ENCODE measurements at regions not wholly inside any gene's neighbourhood (a gene's known extent, or its start where the extent isn't known, plus 50 kb on each side); places are given as distances from the start of the nearest gene placed in this dataset.

GRCh38 chr5:42309865-42310264 is 113.4 kb upstream of the GHR start:
- H3K9me1 ChIP-seq (ENCODE audit: control insufficient read depth, extremely low read depth, insufficient read depth, low read length): no peaks in the 10 kb centered on the region
- H3K4me3 ChIP-seq (ENCODE audit: control insufficient read depth in 2 of 3, extremely low read depth in 1 of 3, insufficient read depth in 2 of 3, low read depth in 1 of 3, low read length in 3 of 3): no peak overlapping the region
- no peak overlapping the region for H3K4me2 ChIP-seq (ENCODE audit: control insufficient read depth, extremely low read depth, insufficient read depth, low read depth, low read length)
- dilution Hi-C loops (cut with MboI; ENCODE audit: extremely low pct_ligation_motif_present, low sequenced_read_pairs): no loop called here
- H3K9me3 ChIP-seq (ENCODE audit: control insufficient read depth, low read depth, low read length): no peaks in the 10 kb centered on the region
- no peaks in the 10 kb centered on the region for H3K27me3 ChIP-seq (ENCODE audit: control insufficient read depth, extremely low read depth, insufficient read depth, low read length)
- no peak for DNase-seq (ENCODE audit: low read depth, low spot score)
- no peak for FAIRE-seq
- H3K36me3 ChIP-seq (ENCODE audit: control insufficient read depth in 2 of 2, extremely low read depth in 1 of 2, insufficient read depth in 2 of 2, low read length in 2 of 2): no peaks in the 10 kb centered on the region
- H2AFZ ChIP-seq (ENCODE audit: control insufficient read depth, low read length): no peak overlapping the region
- no peak overlapping the region for H3K27ac ChIP-seq (ENCODE audit: control insufficient read depth, insufficient read depth, low read length)
- no peak for TF ChIP-seq CTCF (optimal IDR thresholded peaks at IDR 0.05 in 1 of 3, IDR thresholded peaks at IDR 0.05 in 1 of 3, conservative IDR thresholded peaks at IDR 0.05 in 1 of 3; ENCODE audit: extremely low read depth in 1 of 3, insufficient read depth in 2 of 3, low read length in 3 of 3)
- no peak for TF ChIP-seq EZH2 (IDR thresholded peaks at IDR 0.05; ENCODE audit: low read length)
- no peak overlapping the region for H3K9ac ChIP-seq (ENCODE audit: control insufficient read depth, extremely low read depth, insufficient read depth, low read length)
- no peaks in the 10 kb centered on the region for H4K20me1 ChIP-seq (ENCODE audit: control insufficient read depth, extremely low read depth, insufficient read depth, low read length)
- H3K4me1 ChIP-seq (ENCODE audit: control insufficient read depth, extremely low read depth, insufficient read depth, low read length): no peaks in the 10 kb centered on the region
- H3K79me2 ChIP-seq (ENCODE audit: control insufficient read depth, insufficient read depth, low read length): no peaks in the 10 kb centered on the region

GRCh38 chr5:42315214-42315613 is 108.0 kb upstream of the GHR start:
- no peak for DNase-seq (ENCODE audit: low read depth, low spot score)

More at GRCh38 chr5:42315214-42315613, 108.0 kb upstream of the GHR start:
- no peak overlapping the region for H3K27ac ChIP-seq (ENCODE audit: control insufficient read depth, insufficient read depth, low read length)
- H3K4me2 ChIP-seq (ENCODE audit: control insufficient read depth, extremely low read depth, insufficient read depth, low read depth, low read length): no peak overlapping the region
- no peaks in the 10 kb centered on the region for H4K20me1 ChIP-seq (ENCODE audit: control insufficient read depth, extremely low read depth, insufficient read depth, low read length)
- no peak overlapping the region for H3K9ac ChIP-seq (ENCODE audit: control insufficient read depth, extremely low read depth, insufficient read depth, low read length)
- FAIRE-seq: no peak
- H3K4me3 ChIP-seq (ENCODE audit: control insufficient read depth in 2 of 3, extremely low read depth in 1 of 3, insufficient read depth in 2 of 3, low read depth in 1 of 3, low read length in 3 of 3): no peak overlapping the region
- H3K79me2 ChIP-seq (ENCODE audit: control insufficient read depth, insufficient read depth, low read length): no peaks in the 10 kb centered on the region
- H3K9me3 ChIP-seq (ENCODE audit: control insufficient read depth, low read depth, low read length): no peaks in the 10 kb centered on the region
- no peaks in the 10 kb centered on the region for H3K27me3 ChIP-seq (ENCODE audit: control insufficient read depth, extremely low read depth, insufficient read depth, low read length)
- no peak for TF ChIP-seq EZH2 (IDR thresholded peaks at IDR 0.05; ENCODE audit: low read length)
- no peak for TF ChIP-seq CTCF (optimal IDR thresholded peaks at IDR 0.05 in 1 of 3, IDR thresholded peaks at IDR 0.05 in 1 of 3, conservative IDR thresholded peaks at IDR 0.05 in 1 of 3; ENCODE audit: extremely low read depth in 1 of 3, insufficient read depth in 2 of 3, low read length in 3 of 3)
- dilution Hi-C loops (cut with MboI; ENCODE audit: extremely low pct_ligation_motif_present, low sequenced_read_pairs): no loop called here
- no peaks in the 10 kb centered on the region for H3K9me1 ChIP-seq (ENCODE audit: control insufficient read depth, extremely low read depth, insufficient read depth, low read length)
- H3K36me3 ChIP-seq (ENCODE audit: control insufficient read depth in 2 of 2, extremely low read depth in 1 of 2, insufficient read depth in 2 of 2, low read length in 2 of 2): no peaks in the 10 kb centered on the region
- no peaks in the 10 kb centered on the region for H3K4me1 ChIP-seq (ENCODE audit: control insufficient read depth, extremely low read depth, insufficient read depth, low read length)
- no peak overlapping the region for H2AFZ ChIP-seq (ENCODE audit: control insufficient read depth, low read length)
